ENCODE measurements at regions not wholly inside any gene's neighbourhood (a gene's known extent, or its start where the extent isn't known, plus 50 kb on each side); places are given as distances from the start of the nearest gene placed in this dataset.

GRCh38 chr12:4215229-4216186 is 58.1 kb upstream of the CCND2 start (continued):
- TF ChIP-seq ZBTB11 (CRISPR knock-in tag; IDR thresholded peaks at IDR 0.05) = no peak
- TF ChIP-seq RFX5 (IDR thresholded peaks at IDR 0.05; ENCODE audit: low read depth, low read length) = peak; percentile 53; the same call in 1 of the 2 replicates
- peak; percentile 73; the same call in 1 of the 2 replicates for TF ChIP-seq GATAD2B (conservative IDR thresholded peaks at IDR 0.05; ENCODE audit: low read depth)
- peak; percentile 83 for TF ChIP-seq PKNOX1 (IDR thresholded peaks at IDR 0.05)
- peak; percentile 77 for TF ChIP-seq MTA2 (IDR thresholded peaks at IDR 0.05; ENCODE audit: low read depth)
- TF ChIP-seq POLR2AphosphoS5 (IDR thresholded peaks at IDR 0.05; ENCODE audit: low read length) = peak; percentile 80
- TF ChIP-seq FOXK2 (IDR thresholded peaks at IDR 0.05) = no peak
- peak in 1 of 2 experiments; percentile 64; a peak in 2 of 4 replicates for TF ChIP-seq BHLHE40 (IDR thresholded peaks at IDR 0.05; ENCODE audit: borderline replicate concordance in 1 of 2, low read depth in 2 of 2, low read length in 1 of 2)
- 0 out of 2 replicates have a peak, but pooled peaks have one; percentile 34 for TF ChIP-seq TBL1XR1 (IDR thresholded peaks at IDR 0.05; ENCODE audit: low read depth, low read length)
- TF ChIP-seq PAX5 (IDR thresholded peaks at IDR 0.05; ENCODE audit: borderline replicate concordance, low read depth, low read length) = peak; percentile 96
- no peak for TF ChIP-seq CUX1 (IDR thresholded peaks at IDR 0.05; ENCODE audit: insufficient replicate concordance, low read depth, low read length)
- TF ChIP-seq ATF7 (IDR thresholded peaks at IDR 0.05; ENCODE audit: low read depth) = peak; percentile 63
- peak; percentile 83 for TF ChIP-seq SMAD1 (IDR thresholded peaks at IDR 0.05; ENCODE audit: low read depth, partially characterized antibody)
- TF ChIP-seq PAX8 (IDR thresholded peaks at IDR 0.05) = peak; percentile 96
- TF ChIP-seq PBX3 (IDR thresholded peaks at IDR 0.05; ENCODE audit: insufficient replicate concordance, low read depth, low read length) = peak; percentile 46
- peak; percentile 94 for TF ChIP-seq SPI1 (IDR thresholded peaks at IDR 0.05; ENCODE audit: borderline replicate concordance, insufficient read depth, low read depth, low read length)
- TF ChIP-seq EED (IDR thresholded peaks at IDR 0.05; ENCODE audit: low read depth) = peak; percentile 37
- 0 out of 2 replicates have a peak, but pooled peaks have one; percentile 1 for TF ChIP-seq SMC3 (IDR thresholded peaks at IDR 0.05; ENCODE audit: borderline replicate concordance, low read length)
